GM19328 (cell line): ENCODE measurements at regions not wholly inside any gene's neighbourhood (a gene's known extent, or its start where the extent isn't known, plus 50 kb on each side); places are given as distances from the start of the nearest gene placed in this dataset.

Experiments used
- ATAC-seq: cut with Tn5 transposase; IDR thresholded peaks from one replicate; pipeline ENCODE4 v1.9.1; 2021; ENCODE audit warnings: mild to moderate bottlenecking, moderate library complexity; ENCODE audit not compliant: unreplicated experiment

- no peak for ATAC-seq
Observed at GRCh38 chrX:109312757-109313156, 169.1 kb downstream of the GUCY2F start.

- no peak for ATAC-seq
Observed at GRCh38 chrX:109310031-109310430, 171.9 kb downstream of the GUCY2F start.

- no peak for ATAC-seq
Observed at GRCh38 chrX:109301177-109301576, 180.7 kb downstream of the GUCY2F start.

DNA sequence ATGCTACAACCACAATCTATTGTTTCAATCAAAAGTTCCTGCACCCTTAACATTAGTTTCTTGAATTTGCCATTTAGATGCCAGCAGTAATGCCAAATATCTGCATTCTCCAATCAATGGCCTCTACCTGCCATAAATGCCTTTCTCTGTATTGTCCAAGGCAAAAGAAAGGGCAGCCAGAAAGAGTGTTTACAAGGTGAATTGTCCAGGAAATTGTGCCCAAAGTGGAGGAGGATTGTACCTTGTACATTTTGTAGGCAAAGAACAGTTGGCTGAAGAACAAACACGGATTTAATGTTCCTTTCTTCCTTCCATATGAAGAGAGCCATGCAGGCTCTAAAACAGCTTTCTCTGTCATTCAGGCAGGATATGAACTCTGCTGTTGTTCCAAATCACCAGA lies 181.5 kb downstream of the GUCY2F start:
- no peak for ATAC-seq

GRCh38 chrX:109299091-109299490 lies 182.8 kb downstream of the GUCY2F start:
- no peak for ATAC-seq

DNA sequence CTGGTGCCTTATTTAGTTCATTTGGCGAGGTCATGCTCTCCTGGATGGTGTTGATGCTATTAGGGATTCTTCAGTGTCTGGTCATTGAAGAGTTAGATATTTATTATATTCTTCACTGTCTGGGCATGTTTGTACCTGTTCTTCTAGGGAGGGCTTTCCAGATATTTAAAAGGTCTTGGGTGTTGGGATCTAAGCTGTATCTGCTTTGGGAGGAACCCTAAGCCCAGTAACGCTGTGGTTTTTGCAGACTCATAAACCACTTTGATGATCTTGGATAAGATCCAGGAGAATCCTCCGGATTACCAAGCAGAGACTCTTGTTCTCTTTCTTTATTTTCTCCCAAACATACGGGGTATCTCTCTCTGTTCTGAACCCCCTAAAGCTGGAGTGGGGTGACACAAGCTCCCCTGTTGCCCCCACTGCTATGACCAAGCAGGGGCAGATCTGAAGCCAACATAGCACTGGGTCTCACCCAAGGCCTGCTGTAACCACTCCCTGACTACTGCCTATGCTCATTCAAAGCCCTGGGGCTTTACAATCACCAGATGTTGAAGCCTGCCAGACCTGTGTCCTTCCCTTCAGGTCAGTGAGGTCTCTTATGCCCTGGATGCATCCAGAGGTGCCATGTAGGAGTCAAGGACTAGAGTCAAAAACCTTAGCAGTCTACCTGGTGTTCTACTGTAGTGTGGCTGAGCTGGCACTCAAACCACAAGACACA lies 187.6 kb downstream of the GUCY2F start:
- ATAC-seq: no peak

GRCh38 chrX:109283870-109284269 lies 198.0 kb downstream of the GUCY2F start:
- no peak for ATAC-seq

DNA sequence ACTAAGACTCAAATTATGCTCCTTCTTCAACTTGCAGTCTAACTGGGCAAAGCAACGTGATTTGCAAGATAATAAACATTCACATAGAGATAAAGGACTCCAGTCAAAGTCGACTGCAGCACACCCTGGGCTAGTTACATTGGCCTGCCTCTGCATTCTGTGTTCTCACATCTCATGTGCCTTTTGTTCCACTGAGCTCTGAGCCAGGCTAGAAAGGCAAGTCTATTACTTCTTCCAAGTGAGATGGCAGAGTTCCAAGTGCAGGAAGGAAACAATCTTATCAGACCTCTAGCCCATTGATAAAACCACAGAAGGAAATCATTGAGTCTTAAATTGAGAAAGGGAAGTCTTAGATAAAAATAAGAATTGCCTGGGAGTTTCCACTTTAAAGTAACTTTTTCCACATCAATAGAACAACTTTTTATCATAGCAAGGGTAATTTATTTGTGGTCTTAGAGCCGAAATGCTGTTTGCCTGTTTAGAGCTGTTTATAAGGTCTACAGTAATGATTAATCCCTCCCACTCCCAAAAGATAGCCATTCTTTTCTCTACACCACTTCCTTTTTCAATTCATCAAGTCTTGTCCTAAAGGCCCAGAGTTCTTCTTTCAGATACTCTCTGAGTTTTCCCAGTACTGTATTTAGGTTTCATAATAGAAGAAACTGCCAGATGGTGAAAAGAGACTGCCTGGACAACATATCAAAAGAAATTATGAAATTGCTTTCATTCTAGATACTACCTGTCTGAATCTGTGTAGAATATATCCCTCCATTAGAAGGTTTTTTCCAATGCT lies 200.2 kb downstream of the GUCY2F start:
- ATAC-seq: peak; percentile 54

- no peak for ATAC-seq
Observed at GRCh38 chrX:109274806-109275205, 207.1 kb downstream of the GUCY2F start.

DNA sequence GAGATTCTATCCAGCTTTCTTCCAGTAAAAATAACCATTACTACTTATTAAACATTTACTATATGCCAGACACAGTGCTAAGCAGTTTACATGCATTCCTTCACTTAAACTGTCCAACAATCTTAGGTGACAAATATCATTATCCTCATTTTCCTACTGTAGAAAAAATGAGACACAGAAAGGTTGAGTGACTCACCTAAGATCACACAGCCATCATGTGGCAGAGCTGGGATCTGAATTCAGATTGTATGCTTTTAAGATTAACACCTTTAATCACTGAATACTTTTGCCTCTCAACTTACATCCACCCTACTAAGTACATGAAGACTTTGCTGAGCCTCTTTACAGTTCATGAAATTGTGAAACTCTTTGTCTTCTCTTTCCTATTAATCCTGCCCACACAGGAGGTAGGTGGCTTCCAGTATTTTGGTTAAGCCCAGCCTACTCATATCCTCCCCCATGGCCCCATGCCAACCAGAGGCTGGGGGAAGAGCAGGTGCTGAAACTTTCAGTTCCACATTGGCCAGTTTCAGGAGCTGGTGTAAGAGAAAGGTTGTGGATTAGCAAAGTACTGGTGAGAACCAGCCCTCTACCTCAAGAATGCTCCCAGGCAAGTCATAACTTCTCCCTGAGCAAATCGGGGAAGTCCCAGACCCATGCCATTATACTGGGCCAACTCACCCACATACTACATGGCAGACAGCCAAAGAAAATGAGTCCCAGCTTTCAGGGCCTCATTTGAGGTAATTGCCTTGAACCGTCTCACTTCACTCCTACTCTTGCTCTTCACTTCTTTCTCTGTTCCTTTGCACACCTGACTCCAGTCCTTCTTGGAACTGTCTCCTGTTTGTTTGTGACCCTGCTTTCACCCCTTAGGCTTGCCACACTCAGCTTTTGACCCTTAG lies 211.1 kb downstream of the GUCY2F start:
- ATAC-seq: peak; percentile 88

DNA sequence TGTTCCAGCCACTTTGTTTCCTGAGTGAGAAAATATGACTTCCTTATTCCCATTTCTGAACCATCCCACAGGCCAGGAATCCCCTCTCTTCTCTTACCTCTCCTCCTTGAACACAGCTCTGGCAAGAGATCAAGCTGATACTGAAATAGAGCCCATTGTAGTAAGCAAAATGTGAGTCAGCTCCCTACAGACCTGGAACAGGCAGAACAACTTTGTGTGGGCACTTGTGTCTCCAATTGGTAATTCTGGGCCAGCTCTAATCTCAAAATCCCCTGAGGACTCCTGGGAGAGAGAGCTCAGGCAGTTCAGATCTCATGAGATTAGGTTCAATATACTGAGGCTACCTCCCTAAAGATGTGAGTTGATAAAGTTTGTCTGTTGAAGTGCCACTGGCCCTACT lies 213.5 kb downstream of the GUCY2F start:
- no peak for ATAC-seq

GRCh38 chrX:109266034-109266433 lies 215.9 kb downstream of the GUCY2F start:
- ATAC-seq: no peak

- no peak for ATAC-seq
Observed at GRCh38 chrX:109264878-109265277, 217.0 kb downstream of the GUCY2F start.

DNA sequence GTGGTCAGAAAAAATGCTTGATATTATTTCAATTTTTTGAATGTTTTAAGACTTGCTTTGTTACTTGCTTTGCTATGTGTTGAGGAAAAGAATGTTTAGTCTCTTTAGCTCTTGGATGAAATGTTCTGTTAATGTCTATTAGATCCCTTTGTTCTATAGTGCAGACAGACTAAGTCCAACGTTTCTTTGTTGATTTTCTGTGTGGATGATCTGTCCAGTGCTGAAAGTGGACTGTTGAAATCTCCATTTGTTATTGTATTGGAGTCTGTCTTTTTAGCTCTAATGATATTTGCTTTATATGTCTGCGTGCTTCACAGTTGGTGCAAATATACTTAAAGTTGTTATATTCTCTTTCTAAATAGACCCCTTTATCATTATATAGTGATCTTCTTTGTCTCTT lies 220.6 kb downstream of the GUCY2F start:
- ATAC-seq: no peak

DNA sequence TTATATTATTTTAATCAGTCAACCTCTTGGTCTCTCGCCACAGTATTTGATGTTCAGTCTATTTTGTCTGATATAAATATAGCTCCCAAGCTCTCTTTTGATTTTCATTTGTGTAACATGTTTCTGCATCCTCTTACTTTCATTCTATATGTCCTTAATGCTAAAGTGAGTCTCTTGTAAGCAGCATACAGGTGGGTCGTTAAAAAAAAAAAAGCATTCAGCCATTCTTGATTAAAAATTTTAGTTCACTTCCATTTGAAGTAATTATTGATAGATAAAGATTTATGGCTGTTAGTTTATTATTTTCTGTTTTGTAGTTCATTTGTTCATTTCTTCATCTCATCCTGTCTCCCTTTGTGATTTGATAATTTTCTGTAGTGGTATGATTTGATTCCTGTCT lies 229.1 kb downstream of the GUCY2F start:
- ATAC-seq: no peak

DNA sequence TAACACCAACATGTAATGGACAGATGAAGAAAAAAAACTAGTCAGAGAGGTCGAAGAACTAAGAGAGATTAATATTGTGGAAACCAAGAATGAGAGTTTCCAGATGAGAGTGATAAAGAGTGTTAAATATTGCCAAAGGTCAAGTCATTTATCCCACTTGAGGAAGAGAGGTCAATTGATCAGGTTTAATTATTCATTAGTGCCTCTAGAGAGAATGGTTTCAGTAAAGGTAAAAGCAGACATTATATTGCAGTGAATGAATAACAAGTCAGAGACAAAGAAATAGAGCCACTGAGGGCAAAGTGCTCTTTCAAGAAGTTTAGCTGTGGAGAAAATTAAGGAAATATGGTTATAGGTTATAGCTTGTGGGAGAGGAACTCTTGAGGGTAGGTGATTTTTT lies 263.1 kb downstream of the GUCY2F start:
- no peak for ATAC-seq

- no peak for ATAC-seq
Observed at GRCh38 chrX:109199726-109200125, 282.2 kb downstream of the GUCY2F start.

DNA sequence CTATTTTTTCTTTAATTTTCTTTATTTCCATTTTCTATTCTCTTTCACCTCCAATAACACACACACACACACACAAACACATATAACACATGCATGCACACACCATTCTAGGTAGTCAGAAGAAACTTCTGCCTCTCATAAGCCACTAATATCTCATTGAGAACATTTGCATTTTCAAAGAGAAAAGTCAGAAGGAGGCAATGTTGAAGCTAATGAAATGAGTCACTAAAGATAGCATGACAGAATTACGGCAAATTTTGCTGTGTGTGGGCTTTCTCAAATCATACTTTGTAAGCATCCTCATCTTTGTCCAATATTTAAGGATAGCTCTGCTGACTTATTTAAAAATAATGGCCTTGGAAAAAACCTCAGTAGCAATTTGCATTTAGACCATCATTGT lies 291.3 kb downstream of the GUCY2F start:
- ATAC-seq: peak; percentile 46

DNA sequence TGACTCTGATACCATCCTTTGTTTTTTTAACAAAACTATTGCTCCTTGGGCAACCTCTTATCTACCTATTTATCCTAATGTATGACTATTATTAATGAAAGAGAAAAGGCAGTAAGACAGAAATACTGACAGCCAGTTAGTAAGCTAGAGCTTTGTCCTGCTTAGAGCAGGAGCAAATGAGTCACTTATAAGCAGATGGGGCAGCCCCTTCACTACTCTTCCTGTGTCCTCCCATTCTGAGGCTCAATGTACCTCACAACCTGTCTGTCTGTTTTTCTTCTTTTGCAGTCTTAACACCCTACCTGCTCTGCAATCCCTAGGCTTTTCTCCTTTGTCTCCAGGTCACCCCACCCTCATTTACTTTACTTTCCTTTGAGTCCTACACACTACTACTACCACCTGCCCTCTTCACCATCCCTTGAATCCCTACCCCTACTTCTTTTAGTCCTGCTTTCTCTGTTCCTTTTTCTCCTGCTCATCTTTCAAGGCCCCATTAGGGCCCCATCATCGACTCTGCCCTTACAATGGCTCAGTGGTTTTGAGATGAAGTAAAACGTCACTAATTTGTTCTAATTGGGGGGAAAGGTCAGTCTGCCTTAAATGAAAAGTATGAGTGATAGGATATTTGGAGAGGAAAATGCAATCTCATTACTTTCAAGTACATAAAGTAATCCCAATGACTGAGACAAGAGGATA lies 294.3 kb downstream of the GUCY2F start:
- ATAC-seq: peak; percentile 48

DNA sequence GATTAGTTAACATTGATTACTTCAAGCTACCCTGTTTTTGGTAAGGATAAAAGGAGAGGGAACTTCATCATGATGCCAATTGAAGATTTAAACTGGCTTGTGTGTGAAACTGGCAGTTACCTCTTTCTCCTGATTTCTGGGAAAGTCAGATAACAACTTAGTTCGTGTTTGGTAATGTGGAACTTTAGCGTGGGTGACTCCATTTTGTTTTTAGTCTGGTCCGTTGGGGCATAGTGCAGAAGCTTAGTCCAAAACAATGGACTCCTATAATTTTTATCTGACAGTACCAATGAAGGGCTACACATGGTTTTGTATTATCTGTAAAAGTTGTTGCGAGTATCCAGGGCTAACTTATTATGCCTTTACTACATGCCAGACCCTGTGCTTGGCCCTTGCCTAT lies 294.9 kb downstream of the GUCY2F start:
- no peak for ATAC-seq
